H1 (cell line): ENCODE measurements at regions not wholly inside any gene's neighbourhood (a gene's known extent, or its start where the extent isn't known, plus 50 kb on each side); places are given as distances from the start of the nearest gene placed in this dataset.

Source experiments
- CTCF ChIA-PET: fragments of 300-600 bp; sonication (Branson Sonifier 250); formaldehyde crosslinking; loops from one replicate; lab custom pipeline; 2021; ENCODE audit not compliant: partially characterized antibody; lab: Charles Lee
- POLR2A ChIA-PET: fragments of 300-600 bp; sonication (Branson Sonifier 250); formaldehyde crosslinking; loops from one replicate; lab custom pipeline; 2021; ENCODE audit warnings: inconsistent platforms; ENCODE audit not compliant: partially characterized antibody; lab: Charles Lee
- DNase-seq, 2 experiments: peaks; one replicate each; pipeline versions ENCODE4 v3.0.0 to v3.0.0-alpha.2; 2010 to 2022; ENCODE audit warnings: low spot score in 2 of 2, low read depth in 1 of 2, mixed read lengths in 1 of 2
- FAIRE-seq: peaks from 2 replicates; lab custom pipeline; 2011; peaks lifted over from hg19 to GRCh38; lab: Jason Lieb, UNC
- H2AFZ ChIP-seq: 2 replicates; pipeline ENCODE4 v1.8.1; 2012; ENCODE audit warnings: low read length, inconsistent platforms
- H2AK5ac ChIP-seq: 2 replicates; pipeline ENCODE4 v1.6.1; 2013; ENCODE audit warnings: low read depth, low read length
- H2BK120ac ChIP-seq: replicated peaks from 2 replicates; pipeline ENCODE3; 2013; ENCODE audit warnings: low read depth, low read length, inconsistent platforms
- H2BK12ac ChIP-seq: 2 replicates; pipeline ENCODE4 v1.6.1; 2013; ENCODE audit warnings: low read depth, low read length
- H2BK15ac ChIP-seq: 2 replicates; pipeline ENCODE4 v1.6.1; 2013; ENCODE audit warnings: low read length
- H2BK20ac ChIP-seq: 2 replicates; pipeline ENCODE4 v1.6.1; 2013; ENCODE audit warnings: low read length
- H2BK5ac ChIP-seq: 2 replicates; pipeline ENCODE4 v1.6.1; 2013; ENCODE audit warnings: low read depth, low read length
- H3K14ac ChIP-seq: 2 replicates; pipeline ENCODE4 v1.6.1; 2013; ENCODE audit warnings: inconsistent platforms; ENCODE audit not compliant: insufficient read length
- H3K18ac ChIP-seq: 2 replicates; pipeline ENCODE4 v1.6.1; 2013; ENCODE audit warnings: low read length; ENCODE audit errors: extremely low read depth
- H3K23ac ChIP-seq: 2 replicates; pipeline ENCODE4 v1.6.1; 2013; ENCODE audit warnings: inconsistent platforms; ENCODE audit not compliant: insufficient read length
- H3K23me2 ChIP-seq: 2 replicates; pipeline ENCODE4 v1.6.1; 2013; ENCODE audit warnings: low read depth, low read length
- H3K27ac ChIP-seq: 2 replicates; pipeline ENCODE4 v1.6.1; 2011; ENCODE audit warnings: low read depth, low read length, inconsistent platforms
- H3K27me3 ChIP-seq, 4 experiments: replicated peaks in 1 of 4; 1 replicate in 1 of 4; 2 replicates in 3 of 4; pipeline versions ENCODE4 v1.6.1 to v1.8.1; 2011 to 2013; ENCODE audit warnings: low read length in 3 of 4, mild to moderate bottlenecking in 3 of 4, inconsistent platforms in 2 of 4, mixed read lengths in 2 of 4, moderate library complexity in 1 of 4; ENCODE audit not compliant: control insufficient read depth in 3 of 4, insufficient read depth in 3 of 4; ENCODE audit errors: extremely low read depth in 1 of 4
- H3K36me3 ChIP-seq, 4 experiments: 2 replicates each; pipeline versions ENCODE4 v1.6.1 to v1.8.1; 2011 to 2013; ENCODE audit warnings: mild to moderate bottlenecking in 4 of 4, low read length in 3 of 4, moderate library complexity in 2 of 4, control low read depth in 1 of 4, inconsistent platforms in 1 of 4; ENCODE audit not compliant: insufficient read depth in 4 of 4, control insufficient read depth in 2 of 4
- H3K4ac ChIP-seq: replicated peaks from 2 replicates; pipeline ENCODE3; 2013; ENCODE audit warnings: low read length, low read depth, mixed read lengths, inconsistent platforms; ENCODE audit not compliant: insufficient read length
- H3K4me1 ChIP-seq, 4 experiments: replicated peaks in 1 of 4; 1 replicate in 1 of 4; 2 replicates in 3 of 4; pipeline versions ENCODE4 v1.6.1 to v1.8.1; 2011 to 2013; ENCODE audit warnings: low read length in 3 of 4, inconsistent platforms in 2 of 4, mixed read lengths in 1 of 4; ENCODE audit not compliant: insufficient read depth in 4 of 4, control insufficient read depth in 3 of 4
- H3K4me2 ChIP-seq, 2 experiments: 2 replicates each; pipeline versions ENCODE4 v1.6.1 to v1.8.1; 2011 to 2013; ENCODE audit warnings: low read depth in 2 of 2, low read length in 2 of 2, control low read depth in 1 of 2, inconsistent platforms in 1 of 2, mild to moderate bottlenecking in 1 of 2; ENCODE audit not compliant: insufficient read depth in 1 of 2
- H3K4me3 ChIP-seq, 4 experiments: fragments of 200-600, 300-600 bp in 1 of 4; sonication (generic), shearing (Covaris generic), sonication (Bioruptor Twin) in 1 of 4; 2 replicates each; pipeline versions ENCODE4 v1.5.1 to v1.8.1; 2011 to 2016; ENCODE audit warnings: low read length in 4 of 4, low read depth in 3 of 4, control low read depth in 2 of 4, inconsistent platforms in 2 of 4, mild to moderate bottlenecking in 2 of 4, mixed read lengths in 1 of 4, moderate library complexity in 1 of 4; ENCODE audit not compliant: insufficient read depth in 2 of 4; ENCODE audit errors: extremely low read depth in 1 of 4
- H3K56ac ChIP-seq: replicated peaks from 2 replicates; pipeline ENCODE3; 2013; ENCODE audit warnings: low read depth, mild to moderate bottlenecking, mixed read lengths, low read length, inconsistent platforms; ENCODE audit not compliant: insufficient read length
- H3K79me1 ChIP-seq: 2 replicates; pipeline ENCODE4 v1.6.1; 2013; ENCODE audit warnings: low read depth, low read length, control low read depth
- H3K79me2 ChIP-seq, 2 experiments: 2 replicates each; pipeline versions ENCODE4 v1.6.1 to v1.8.1; 2012 to 2013; ENCODE audit warnings: low read length in 2 of 2, mild to moderate bottlenecking in 2 of 2, inconsistent platforms in 1 of 2; ENCODE audit not compliant: insufficient read depth in 2 of 2, control insufficient read depth in 1 of 2
- H3K9ac ChIP-seq, 4 experiments: replicated peaks in 1 of 4; 1 replicate in 1 of 4; 2 replicates in 3 of 4; pipeline versions ENCODE4 v1.6.1 to v1.8.1; 2011 to 2013; ENCODE audit warnings: low read depth in 3 of 4, low read length in 3 of 4, control low read depth in 2 of 4, mild to moderate bottlenecking in 2 of 4, moderate library complexity in 2 of 4, inconsistent platforms in 1 of 4; ENCODE audit errors: extremely low read depth in 1 of 4
- H3K9me3 ChIP-seq, 2 experiments: 2 replicates each; pipeline versions ENCODE4 v1.6.1 to v1.8.1; 2012 to 2013; ENCODE audit warnings: mild to moderate bottlenecking in 2 of 2, moderate library complexity in 2 of 2, control low read depth in 1 of 2, inconsistent platforms in 1 of 2, low read depth in 1 of 2, low read length in 1 of 2, mixed read lengths in 1 of 2; ENCODE audit not compliant: insufficient read depth in 2 of 2
- H4K20me1 ChIP-seq, 2 experiments: replicated peaks in 1 of 2; 2 replicates each; pipeline versions ENCODE3 to v1.8.1; 2011 to 2013; ENCODE audit warnings: inconsistent platforms in 2 of 2, low read length in 2 of 2, mild to moderate bottlenecking in 1 of 2; ENCODE audit not compliant: insufficient read depth in 2 of 2, control insufficient read depth in 1 of 2
- H4K5ac ChIP-seq: 2 replicates; pipeline ENCODE4 v1.6.1; 2013; ENCODE audit warnings: low read length, low read depth, mixed read lengths, inconsistent platforms; ENCODE audit not compliant: insufficient read length
- H4K8ac ChIP-seq: 2 replicates; pipeline ENCODE4 v1.8.0; 2013; ENCODE audit warnings: mild to moderate bottlenecking, moderate library complexity, low read length, inconsistent platforms; ENCODE audit not compliant: insufficient read depth; ENCODE audit errors: extremely low read depth
- H4K91ac ChIP-seq: replicated peaks from 2 replicates; pipeline ENCODE3; 2013; ENCODE audit warnings: low read length, mixed read lengths, inconsistent platforms; ENCODE audit not compliant: insufficient read length
- CEBPB ChIP-seq: IDR thresholded peaks from 2 replicates; pipeline ENCODE4 v1.6.1; 2012; ENCODE audit warnings: low read depth, low read length
- RNF2 ChIP-seq: fragments of 200-900, 300-1000 bp; sonication (generic); IDR thresholded peaks from 2 replicates; pipeline ENCODE4 v1.7.1; 2016; ENCODE audit warnings: borderline replicate concordance, low read depth, mild to moderate bottlenecking, antibody characterized with exemption, low read length; ENCODE audit not compliant: poor library complexity, severe bottlenecking; ENCODE audit errors: missing control alignments
- WGBS, 2 experiments: shearing (Covaris generic) in 1 of 2; methylation state at CpG; one replicate each; pipeline versions ENCODE4 v1.1.6 to v1.1.7; 2013 to 2015; ENCODE audit warnings: low lambda C conversion rate in 2 of 2, mixed read lengths in 2 of 2, inconsistent platforms in 1 of 2, low coverage in 1 of 2, missing lambda C conversion rate in 1 of 2; ENCODE audit not compliant: insufficient replicate concordance in 2 of 2, insufficient coverage in 1 of 2, insufficient read length in 1 of 2; ENCODE audit errors: extremely low coverage in 1 of 2, missing lambda C conversion rate in 1 of 2; 5-methylcytosine and 5-hydroxymethylcytosine counted together

GRCh38 chr5:4781299-4781698 is 358.8 kb upstream of the ADAMTS16 start:
- Histone ChIP-seq H4K20me1 (no peaks in the 10 kb centered on the region), H2BK20ac (no peak overlapping the region), H3K4me3 (no peak overlapping the region), H3K4ac (no peak overlapping the region), H2AK5ac (no peak overlapping the region), H3K23ac (no peak overlapping the region), H3K9me3 (peaks cover 10 to 12% of the 10 kb centered on the region in 2 experiments; a peak in 3 of 4 replicates), H3K4me1 (no peaks in the 10 kb centered on the region), H2BK5ac (no peak overlapping the region), H3K4me2 (no peak overlapping the region), H3K56ac (no peak overlapping the region), H3K14ac (no peak overlapping the region), H3K79me2 (no peaks in the 10 kb centered on the region), H2BK120ac (no peak overlapping the region), H4K8ac (no peak overlapping the region), H4K5ac (no peak overlapping the region), H3K27me3 (no peaks in the 10 kb centered on the region), H2BK15ac (no peak overlapping the region), H3K36me3 (no peaks in the 10 kb centered on the region), H3K79me1 (no peaks in the 10 kb centered on the region), H3K27ac (no peak overlapping the region), H3K18ac (no peak overlapping the region), H3K23me2 (no peaks in the 10 kb centered on the region), H2BK12ac (no peak overlapping the region), H4K91ac (no peak overlapping the region), H3K9ac (no peak overlapping the region), H2AFZ (no peak overlapping the region)
- 83% methylated on average over 6 of the region's 6 CpGs; no CpG with 5 or more reads in 1 of the 2 experiments for WGBS, 2 experiments
- no peak for TF ChIP-seq RNF2
- TF ChIP-seq CEBPB, result peak; percentile 56; the same call in 1 of the 2 replicates
- no peak for FAIRE-seq
- POLR2A ChIA-PET, result no interaction called here
- no peak for DNase-seq
- CTCF ChIA-PET, result interaction anchor here (0.6 to 1.5 kb wide), 4 partner anchors 19 to 1491 kb away, joined by 3 read pairs; no protein-coding TSS in a partner anchor
